Naive thymus-derived CD8-positive, alpha-beta T cell (primary cell): ENCODE measurements at regions not wholly inside any gene's neighbourhood (a gene's known extent, or its start where the extent isn't known, plus 50 kb on each side); places are given as distances from the start of the nearest gene placed in this dataset.
"Not testable (repeated sequence)": the region's sequence is repeated elsewhere in the genome, so short reads cannot be mapped to it uniquely, and the experiment has no call there.

Source experiments
- ATAC-seq, 2 donors: fragments of 150-1000 bp; cut with Tn5 transposase in 1 of 2; sonication (Bioruptor Pico), chemical (Tn5 transposase) in 1 of 2; 1 replicate in 1 of 2; 2 replicates in 1 of 2; pipeline ENCODE4 v1.10.0; 2021; ENCODE audit warnings: mild to moderate bottlenecking in 2 of 2, moderate library complexity in 2 of 2
- POLR2A ChIA-PET: fragments of 350-600 bp; sonication (Branson Sonifier 250); formaldehyde crosslinking; loops from one replicate; lab custom pipeline; 2021; ENCODE audit warnings: antibody characterized with exemption; lab: Charles Lee
- DNase-seq, 10 donors: peaks; one replicate each; pipeline versions ENCODE4 v3.0.0 to v3.0.0-alpha.2; 2020 to 2022
- H3K27ac Mint-ChIP-seq, 10 donors: one replicate each; pipeline ENCODE4 v1.8.0; 2020 to 2022; ENCODE audit warnings: mild to moderate bottlenecking in 10 of 10, mixed read lengths in 10 of 10, moderate library complexity in 4 of 10, inconsistent platforms in 1 of 10
- H3K27me3 Mint-ChIP-seq, 5 donors: one replicate each; pipeline ENCODE4 v1.8.0; 2021 to 2022; ENCODE audit warnings: mixed read lengths in 5 of 5
- H3K36me3 Mint-ChIP-seq, 3 donors: one replicate each; pipeline ENCODE4 v1.8.0; 2020 to 2022; ENCODE audit warnings: mixed read lengths in 3 of 3, mild to moderate bottlenecking in 2 of 3, inconsistent platforms in 1 of 3
- H3K4me1 Mint-ChIP-seq, 4 donors: one replicate each; pipeline ENCODE4 v1.8.0; 2021 to 2022; ENCODE audit warnings: mixed read lengths in 4 of 4
- H3K4me3 Mint-ChIP-seq, 10 donors: one replicate each; pipeline ENCODE4 v1.8.0; 2020 to 2022; ENCODE audit warnings: mild to moderate bottlenecking in 10 of 10, mixed read lengths in 10 of 10, moderate library complexity in 6 of 10, inconsistent platforms in 1 of 10
- H3K9me3 Mint-ChIP-seq, 9 donors: one replicate each; pipeline ENCODE4 v1.8.0; 2020 to 2022; ENCODE audit warnings: mixed read lengths in 9 of 9, mild to moderate bottlenecking in 3 of 9, inconsistent platforms in 1 of 9, moderate library complexity in 1 of 9

DNA sequence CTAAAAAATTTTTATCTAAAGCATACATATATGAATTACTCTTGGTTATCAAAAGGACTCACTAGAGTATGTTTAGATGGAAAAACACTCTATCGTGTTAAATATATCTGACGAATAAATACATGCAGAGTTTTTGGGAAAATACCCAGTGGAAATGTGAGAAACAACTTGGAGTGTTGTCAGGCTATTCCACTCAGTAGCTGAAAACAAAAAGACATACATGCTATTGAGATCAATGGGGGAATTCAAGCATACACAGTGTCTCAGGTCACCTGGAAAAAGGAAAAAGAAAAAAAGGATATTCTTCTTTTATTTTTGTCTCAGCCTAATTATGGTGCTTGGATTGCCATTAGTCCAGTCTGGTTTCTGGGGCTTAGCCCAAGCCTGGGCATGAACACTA is 247.0 kb upstream of the LYPLAL1 start:
- H3K9me3 Mint-ChIP-seq, result peaks cover 0 to 24% (median 0%) of the 10 kb centered on the region in 9 donors
- ATAC-seq, result no peak
- H3K4me3 Mint-ChIP-seq, result no peak overlapping the region
- H3K27me3 Mint-ChIP-seq, result peaks cover 0 to 18% (median 1%) of the 10 kb centered on the region in 5 donors
- no peak for DNase-seq
- H3K4me1 Mint-ChIP-seq, result no peaks in the 10 kb centered on the region
- H3K36me3 Mint-ChIP-seq, result no peaks in the 10 kb centered on the region
- POLR2A ChIA-PET, result no interaction called here
- no peak overlapping the region for H3K27ac Mint-ChIP-seq

GRCh38 chr1:218930000-218930399 is 243.7 kb upstream of the LYPLAL1 start:
- POLR2A ChIA-PET, result no interaction called here
- H3K36me3 Mint-ChIP-seq, result no peaks in the 10 kb centered on the region
- DNase-seq, result no peak
- H3K4me1 Mint-ChIP-seq, result no peaks in the 10 kb centered on the region
- H3K4me3 Mint-ChIP-seq, result no peak overlapping the region
- H3K27ac Mint-ChIP-seq, result no peak overlapping the region
- peaks cover 0 to 9% (median 1%) of the 10 kb centered on the region in 9 donors for H3K9me3 Mint-ChIP-seq
- H3K27me3 Mint-ChIP-seq, result peaks cover 0 to 9% (median 0%) of the 10 kb centered on the region in 5 donors
- ATAC-seq, result no peak

DNA sequence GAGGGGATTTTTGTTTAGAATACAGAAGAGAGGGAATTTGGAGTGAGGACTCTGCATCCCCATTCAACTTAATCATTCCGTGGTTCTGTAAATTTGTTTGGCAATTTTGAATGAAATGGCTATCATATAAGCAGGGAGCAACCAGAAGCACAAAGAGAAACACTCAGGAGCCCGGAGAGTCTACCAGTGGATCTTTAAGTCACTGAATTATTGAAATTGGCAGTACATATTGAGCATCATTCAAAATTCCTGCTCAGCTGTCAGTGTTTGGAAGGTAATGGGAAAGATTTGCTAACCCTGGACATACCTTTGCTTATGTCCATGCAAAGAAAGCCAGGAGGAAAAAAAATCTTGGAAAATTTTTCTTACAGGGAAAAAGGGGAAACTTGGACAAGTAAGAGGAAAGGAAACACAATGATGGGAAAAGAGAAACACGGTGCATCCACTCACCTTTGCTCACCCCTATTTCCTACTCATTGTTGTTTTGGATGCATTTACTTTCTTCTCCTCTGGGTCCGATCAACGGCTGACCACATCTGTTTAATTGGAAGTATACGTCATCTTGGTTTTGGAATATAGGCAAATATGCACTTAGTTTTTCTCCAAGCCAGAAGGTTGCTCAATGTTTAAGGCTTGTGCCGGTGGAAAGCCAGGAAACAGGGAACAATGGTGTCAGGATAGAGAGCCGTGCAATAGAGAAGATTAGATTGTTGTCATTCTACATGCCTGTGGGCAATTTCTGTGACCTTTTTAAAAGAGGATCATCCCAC is 243.0 kb upstream of the LYPLAL1 start:
- Mint-ChIP-seq H3K36me3 (no peaks in the 10 kb centered on the region), H3K9me3 (peaks cover 0 to 13% (median 6%) of the 10 kb centered on the region in 9 donors), H3K27me3 (peaks cover 0 to 9% (median 0%) of the 10 kb centered on the region in 5 donors), H3K27ac (no peak overlapping the region), H3K4me3 (no peak overlapping the region), H3K4me1 (no peaks in the 10 kb centered on the region)
- no peak for ATAC-seq
- POLR2A ChIA-PET, result no interaction called here
- no peak for DNase-seq

DNA sequence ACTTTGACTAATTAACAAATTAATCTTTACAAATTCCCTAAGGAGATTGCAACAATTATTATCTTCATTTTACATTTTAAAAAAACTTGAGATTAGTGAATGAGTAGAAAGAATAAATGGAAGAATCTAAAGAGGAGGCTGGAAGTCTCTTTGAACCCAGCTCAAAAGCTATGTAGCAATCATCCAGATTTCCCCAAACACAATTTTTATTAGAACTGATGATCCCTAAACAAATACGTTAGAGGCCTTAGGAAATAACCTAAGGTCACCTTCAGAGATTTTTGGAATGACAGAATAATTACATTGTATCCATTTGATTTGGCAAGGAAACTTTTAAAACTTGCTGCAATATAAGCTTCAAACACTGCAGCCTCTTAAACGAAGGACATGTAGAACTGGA is 242.4 kb upstream of the LYPLAL1 start:
- H3K27me3 Mint-ChIP-seq, result peaks cover 0 to 9% (median 0%) of the 10 kb centered on the region in 5 donors
- no peak overlapping the region for H3K4me3 Mint-ChIP-seq
- peaks cover 0 to 5% (median 0%) of the 10 kb centered on the region in 3 donors for H3K36me3 Mint-ChIP-seq
- no peak overlapping the region for H3K27ac Mint-ChIP-seq
- H3K9me3 Mint-ChIP-seq, result peaks cover 1 to 20% (median 9%) of the 10 kb centered on the region in 9 donors
- ATAC-seq (no peak), DNase-seq (no peak)
- POLR2A ChIA-PET, result no interaction called here
- H3K4me1 Mint-ChIP-seq, result no peaks in the 10 kb centered on the region

DNA sequence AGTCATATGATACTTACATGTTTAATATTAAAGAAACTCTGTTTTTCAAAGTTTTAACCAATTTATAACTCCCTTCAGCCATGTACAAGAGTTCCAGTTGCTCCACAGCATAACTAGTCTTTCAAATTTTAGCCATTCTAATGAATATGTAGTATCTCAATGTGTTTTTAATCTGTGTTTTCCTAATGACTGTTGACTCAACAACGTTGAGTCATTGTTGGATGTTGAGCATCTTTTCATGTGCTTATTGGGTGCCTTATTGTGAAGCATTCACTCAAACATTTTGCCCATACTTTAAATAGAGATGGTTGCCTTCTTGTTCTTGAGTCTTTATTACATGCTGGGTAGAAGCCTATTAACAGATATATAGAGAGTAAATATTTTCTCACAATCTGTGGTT is 240.2 kb upstream of the LYPLAL1 start:
- POLR2A ChIA-PET, result no interaction called here
- Mint-ChIP-seq H3K4me1 (no peaks in the 10 kb centered on the region), H3K4me3 (no peak overlapping the region), H3K27ac (no peak overlapping the region), H3K36me3 (peaks cover 0 to 5% (median 0%) of the 10 kb centered on the region in 3 donors), H3K27me3 (peaks cover 0 to 9% (median 0%) of the 10 kb centered on the region in 5 donors), H3K9me3 (peaks cover 0 to 27% (median 7%) of the 10 kb centered on the region in 9 donors)
- DNase-seq (no peak), ATAC-seq (no peak)

DNA sequence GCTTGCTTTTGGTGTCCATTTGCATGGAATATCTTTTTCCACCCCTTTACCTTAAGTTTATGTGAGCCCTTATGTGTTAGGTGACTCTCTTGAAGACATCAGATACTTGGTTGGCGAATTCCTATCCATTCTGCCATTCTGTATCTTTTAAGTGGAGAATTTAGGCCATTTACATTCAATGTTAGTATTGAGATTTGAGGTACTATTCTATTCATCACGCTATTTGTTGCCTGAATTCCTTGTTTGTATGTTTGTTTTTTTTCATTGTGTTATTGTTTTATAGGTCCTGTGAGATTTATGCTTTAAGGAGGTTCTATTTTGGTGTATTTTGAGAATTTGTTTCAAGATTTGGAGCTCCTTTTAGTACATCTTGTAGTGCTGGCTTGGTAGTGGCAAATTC is 238.3 kb upstream of the LYPLAL1 start:
- ATAC-seq, result not testable (repeated sequence)

DNA sequence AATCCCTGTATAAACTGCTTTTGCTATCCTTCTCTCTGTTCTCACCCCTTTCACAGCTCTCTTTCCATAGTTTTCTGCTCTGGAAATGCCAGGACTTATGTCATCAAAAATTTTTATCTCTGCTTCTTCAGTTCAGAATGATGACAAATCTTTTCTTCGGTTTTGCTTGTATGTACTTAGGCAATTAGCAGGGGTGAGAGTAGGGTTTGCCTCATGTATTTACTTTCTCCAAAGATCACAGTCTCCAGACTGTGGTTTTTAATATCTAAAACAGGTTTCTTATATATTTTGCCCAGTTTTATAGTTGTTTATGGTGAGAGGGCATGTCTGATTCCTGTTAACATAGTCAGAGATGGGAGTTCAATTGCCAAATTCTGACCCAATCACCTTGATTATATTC is 235.4 kb upstream of the LYPLAL1 start:
- DNase-seq (no peak), ATAC-seq (no peak)
- Mint-ChIP-seq H3K27me3 (peaks cover 0 to 2% (median 0%) of the 10 kb centered on the region in 5 donors), H3K4me1 (no peaks in the 10 kb centered on the region), H3K4me3 (no peak overlapping the region), H3K27ac (no peak overlapping the region), H3K36me3 (peaks cover 0 to 5% (median 0%) of the 10 kb centered on the region in 3 donors), H3K9me3 (peaks cover 6 to 29% (median 14%) of the 10 kb centered on the region in 9 donors)
- POLR2A ChIA-PET, result no interaction called here

More for the DNA sequence above, 238.3 kb upstream of the LYPLAL1 start:
- H3K4me3 Mint-ChIP-seq, H3K36me3 Mint-ChIP-seq, H3K27me3 Mint-ChIP-seq, H3K4me1 Mint-ChIP-seq, DNase-seq, H3K27ac Mint-ChIP-seq, POLR2A ChIA-PET: not testable (repeated sequence)
- H3K9me3 Mint-ChIP-seq, result peaks cover 0 to 29% (median 11%) of the 10 kb centered on the region in 9 donors

GRCh38 chr1:218939095-218939494 is 234.6 kb upstream of the LYPLAL1 start:
- no peaks in the 10 kb centered on the region for H3K4me1 Mint-ChIP-seq
- peaks cover 6 to 29% (median 14%) of the 10 kb centered on the region in 9 donors for H3K9me3 Mint-ChIP-seq
- H3K27ac Mint-ChIP-seq, result no peak overlapping the region
- ATAC-seq, result no peak
- no peak for DNase-seq
- POLR2A ChIA-PET, result no interaction called here
- peaks cover 0 to 2% (median 0%) of the 10 kb centered on the region in 5 donors for H3K27me3 Mint-ChIP-seq
- no peak overlapping the region for H3K4me3 Mint-ChIP-seq
- H3K36me3 Mint-ChIP-seq, result peaks cover 0 to 5% (median 0%) of the 10 kb centered on the region in 3 donors

- Mint-ChIP-seq H3K36me3 (no peaks in the 10 kb centered on the region), H3K9me3 (peaks cover 0 to 14% (median 6%) of the 10 kb centered on the region in 9 donors), H3K4me1 (no peaks in the 10 kb centered on the region), H3K27me3 (peaks cover 0 to 2% (median 0%) of the 10 kb centered on the region in 5 donors), H3K27ac (no peak overlapping the region), H3K4me3 (no peak overlapping the region)
- ATAC-seq (no peak), DNase-seq (no peak)
- POLR2A ChIA-PET, result no interaction called here
Observed at GRCh38 chr1:218942431-218942830, 231.2 kb upstream of the LYPLAL1 start.

DNA sequence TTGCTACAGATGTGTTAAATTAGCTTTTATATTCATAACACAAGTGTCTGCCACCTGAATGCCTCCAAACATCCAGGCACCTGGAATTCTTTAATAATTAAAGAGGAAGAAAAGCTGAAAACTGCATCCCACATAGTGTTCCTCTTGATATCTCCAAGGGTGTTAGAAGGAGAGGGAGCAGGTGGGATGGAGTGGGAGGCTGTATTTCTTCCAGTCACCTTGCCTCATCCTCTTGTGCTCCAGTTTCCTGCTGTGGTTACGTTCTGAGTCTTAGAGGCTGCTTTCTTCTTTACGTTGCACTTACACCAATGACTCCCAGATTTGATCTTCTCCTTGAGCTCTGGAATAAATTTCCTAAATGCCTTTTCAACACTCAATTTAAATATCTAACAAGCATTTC is 230.3 kb upstream of the LYPLAL1 start:
- Mint-ChIP-seq H3K36me3 (no peaks in the 10 kb centered on the region), H3K27ac (no peak overlapping the region), H3K27me3 (peaks cover 0 to 2% (median 0%) of the 10 kb centered on the region in 5 donors), H3K9me3 (peaks cover 0 to 18% (median 6%) of the 10 kb centered on the region in 9 donors), H3K4me1 (no peaks in the 10 kb centered on the region), H3K4me3 (no peak overlapping the region)
- DNase-seq (no peak), ATAC-seq (no peak)
- POLR2A ChIA-PET, result no interaction called here

GRCh38 chr1:218945050-218945449 is 228.6 kb upstream of the LYPLAL1 start:
- POLR2A ChIA-PET, result no interaction called here
- no peak for DNase-seq
- Mint-ChIP-seq H3K27me3 (no peaks in the 10 kb centered on the region), H3K36me3 (no peaks in the 10 kb centered on the region), H3K4me1 (no peaks in the 10 kb centered on the region), H3K4me3 (no peak overlapping the region), H3K27ac (no peak overlapping the region), H3K9me3 (peaks cover 0 to 30% (median 2%) of the 10 kb centered on the region in 9 donors)
- no peak for ATAC-seq

DNA sequence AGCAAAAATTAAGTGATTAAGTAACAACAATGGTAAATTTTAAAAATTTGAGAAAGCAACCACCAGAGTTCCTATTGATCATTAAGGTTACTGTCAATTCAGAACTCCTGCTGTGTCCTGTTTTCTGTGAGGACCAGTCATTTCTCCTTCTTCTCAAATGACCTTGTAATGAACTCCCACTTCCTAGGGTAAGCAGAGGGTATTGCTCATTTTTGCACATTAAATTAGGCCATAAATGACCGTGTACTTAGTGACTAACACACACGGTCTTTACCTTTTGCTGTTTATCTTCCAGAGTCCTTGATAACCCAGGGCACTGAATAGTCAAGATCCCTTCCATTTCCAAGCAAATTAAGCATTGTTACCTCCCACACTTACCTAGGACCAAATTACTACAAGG is 227.5 kb upstream of the LYPLAL1 start:
- H3K4me3 Mint-ChIP-seq, result no peak overlapping the region
- POLR2A ChIA-PET, result no interaction called here

DNA sequence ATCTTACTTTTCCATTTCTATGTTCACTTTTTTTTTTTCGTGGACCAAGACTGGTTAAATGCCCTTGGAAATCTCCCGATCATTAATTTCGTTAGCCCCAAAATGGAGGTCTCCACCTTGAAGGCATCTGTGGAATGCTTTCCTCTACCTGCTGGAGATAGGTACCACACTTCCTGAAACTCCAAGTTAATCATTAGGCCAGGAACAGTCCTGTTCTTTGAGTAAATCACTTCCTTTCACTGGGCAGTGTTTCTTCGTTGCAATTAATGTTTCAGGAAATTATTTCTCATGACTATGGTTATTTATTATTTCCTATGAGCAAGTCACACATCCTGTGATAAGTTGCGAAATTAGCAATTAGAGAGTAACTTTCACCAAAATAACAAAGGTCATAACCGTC is 225.2 kb upstream of the LYPLAL1 start:
- H3K9me3 Mint-ChIP-seq, result peaks cover 0 to 17% (median 0%) of the 10 kb centered on the region in 9 donors
- H3K36me3 Mint-ChIP-seq, result no peaks in the 10 kb centered on the region
- peaks cover 0 to 4% (median 0%) of the 10 kb centered on the region in 5 donors for H3K27me3 Mint-ChIP-seq

More for the DNA sequence above, 227.5 kb upstream of the LYPLAL1 start:
- ATAC-seq (no peak), DNase-seq (no peak)
- Mint-ChIP-seq H3K27ac (no peak overlapping the region), H3K9me3 (peaks cover 0 to 25% (median 2%) of the 10 kb centered on the region in 9 donors), H3K36me3 (no peaks in the 10 kb centered on the region), H3K4me1 (no peaks in the 10 kb centered on the region), H3K27me3 (peaks cover 0 to 4% (median 0%) of the 10 kb centered on the region in 5 donors)

More for the DNA sequence above, 225.2 kb upstream of the LYPLAL1 start:
- Mint-ChIP-seq H3K4me1 (no peaks in the 10 kb centered on the region), H3K4me3 (no peak overlapping the region), H3K27ac (no peak overlapping the region)
- DNase-seq (no peak), ATAC-seq (no peak)
- POLR2A ChIA-PET, result no interaction called here
